Liver (tissue), 8 donors: ENCODE measurements at regions not wholly inside any gene's neighbourhood (a gene's known extent, or its start where the extent isn't known, plus 50 kb on each side); places are given as distances from the start of the nearest gene placed in this dataset.

Experiments used
- DNase-seq: peaks from one replicate; pipeline ENCODE4 v3.0.0-alpha.2; 2017; ENCODE audit warnings: low spot score
- H3K27ac ChIP-seq, 2 donors: one replicate each; pipeline ENCODE4 v1.7.0; 2013; ENCODE audit warnings: inconsistent platforms in 2 of 2, low read length in 2 of 2, control low read depth in 1 of 2, low read depth in 1 of 2, mild to moderate bottlenecking in 1 of 2
- H3K27me3 ChIP-seq, 4 donors: one replicate each; pipeline versions ENCODE4 v1.6.1 to v1.7.0; 2013; ENCODE audit warnings: low read length in 3 of 4, inconsistent platforms in 1 of 4, mild to moderate bottlenecking in 1 of 4, moderate library complexity in 1 of 4; ENCODE audit not compliant: control insufficient read depth in 4 of 4, insufficient read depth in 4 of 4
- H3K36me3 ChIP-seq, 4 donors: one replicate each; pipeline versions ENCODE4 v1.6.1 to v1.7.0; 2013; ENCODE audit warnings: low read length in 3 of 4, mild to moderate bottlenecking in 3 of 4, low read depth in 1 of 4, moderate library complexity in 1 of 4; ENCODE audit not compliant: control insufficient read depth in 4 of 4, insufficient read depth in 3 of 4
- H3K4me1 ChIP-seq, 4 donors: one replicate each; pipeline versions ENCODE4 v1.6.1 to v1.7.0; 2013; ENCODE audit warnings: low read length in 3 of 4, mild to moderate bottlenecking in 3 of 4, moderate library complexity in 1 of 4; ENCODE audit not compliant: control insufficient read depth in 4 of 4, insufficient read depth in 4 of 4
- H3K4me3 ChIP-seq, 3 donors: one replicate each; pipeline versions ENCODE4 v1.6.1 to v1.7.0; 2013; ENCODE audit warnings: low read length in 3 of 3, control low read depth in 1 of 3, low read depth in 1 of 3, mild to moderate bottlenecking in 1 of 3
- H3K9ac ChIP-seq, 2 donors: one replicate each; pipeline ENCODE4 v1.7.0; 2013; ENCODE audit warnings: low read length in 2 of 2, mild to moderate bottlenecking in 2 of 2, moderate library complexity in 2 of 2, control low read depth in 1 of 2, low read depth in 1 of 2
- H3K9me3 ChIP-seq, 4 donors: one replicate each; pipeline versions ENCODE4 v1.6.1 to v1.7.0; 2013; ENCODE audit warnings: low read length in 3 of 4; ENCODE audit not compliant: control insufficient read depth in 4 of 4
- EGR1 ChIP-seq, 2 donors: IDR thresholded peaks; 2 replicates each; pipeline ENCODE4 v1.6.1; 2016 to 2018; ENCODE audit warnings: antibody characterized with exemption in 2 of 2, low read depth in 2 of 2
- FOXA1 ChIP-seq: IDR thresholded peaks from 2 replicates; pipeline ENCODE4 v1.6.1; 2016; ENCODE audit warnings: antibody characterized with exemption
- FOXA2 ChIP-seq: IDR thresholded peaks from 2 replicates; pipeline ENCODE4 v1.6.1; 2016; ENCODE audit warnings: antibody characterized with exemption
- GABPA ChIP-seq, 2 donors: IDR thresholded peaks in 1 of 2; conservative IDR thresholded peaks in 1 of 2; 2 replicates each; pipeline ENCODE4 v1.6.1; 2016; ENCODE audit warnings: antibody characterized with exemption in 2 of 2, mild to moderate bottlenecking in 1 of 2, moderate library complexity in 1 of 2
- HNF4A ChIP-seq, 2 donors: conservative IDR thresholded peaks; 2 replicates each; pipeline ENCODE4 v1.6.1; 2016; ENCODE audit warnings: antibody characterized with exemption in 2 of 2, mild to moderate bottlenecking in 2 of 2
- HNF4G ChIP-seq: IDR thresholded peaks from 2 replicates; pipeline ENCODE4 v1.6.1; 2016; ENCODE audit warnings: antibody characterized with exemption
- JUND ChIP-seq, 2 donors: IDR thresholded peaks; 2 replicates each; pipeline ENCODE4 v1.6.1; 2016; ENCODE audit warnings: antibody characterized with exemption in 2 of 2
- NR2F2 ChIP-seq: IDR thresholded peaks from 2 replicates; pipeline ENCODE4 v1.6.1; 2016; ENCODE audit warnings: antibody characterized with exemption
- RAD21 ChIP-seq, 2 donors: IDR thresholded peaks; 2 replicates each; pipeline ENCODE4 v1.6.1; 2016; ENCODE audit warnings: antibody characterized with exemption in 2 of 2, mild to moderate bottlenecking in 2 of 2
- RXRA ChIP-seq, 2 donors: IDR thresholded peaks; 2 replicates each; pipeline ENCODE4 v1.6.1; 2017 to 2018; ENCODE audit warnings: antibody characterized with exemption in 2 of 2, mild to moderate bottlenecking in 1 of 2
- SP1 ChIP-seq: IDR thresholded peaks from 2 replicates; pipeline ENCODE4 v1.6.1; 2018; ENCODE audit warnings: antibody characterized with exemption, mild to moderate bottlenecking
- TAF1 ChIP-seq: conservative IDR thresholded peaks from 2 replicates; pipeline ENCODE4 v1.6.1; 2016; ENCODE audit warnings: antibody characterized with exemption, mild to moderate bottlenecking
- YY1 ChIP-seq: IDR thresholded peaks from 2 replicates; pipeline ENCODE4 v1.6.1; 2016; ENCODE audit warnings: antibody characterized with exemption, mild to moderate bottlenecking
- WGBS: extraction: QIAGEN DNeasy Blood & Tissue Kit; methylation state at CpG from one replicate; pipeline ENCODE4 v1.1.7; 2013; 5-methylcytosine and 5-hydroxymethylcytosine counted together
- TF ChIP-seq, protein P1 (sequence below): IDR thresholded peaks from 2 replicates; pipeline ENCODE4 v1.6.1; 2016; ENCODE audit warnings: antibody characterized with exemption, mild to moderate bottlenecking
- TF ChIP-seq, protein P2 (sequence below): fragments of 150-350 bp; IDR thresholded peaks from 2 replicates; pipeline ENCODE4 v1.5.1; 2017; ENCODE audit warnings: improper control_type of control experiment, low read depth, low read length; ENCODE audit not compliant: missing input control
- TF ChIP-seq, protein P3 (sequence below): IDR thresholded peaks from 2 replicates; pipeline ENCODE4 v1.6.1; 2016; ENCODE audit warnings: antibody characterized with exemption
- TF ChIP-seq, protein P4 (sequence below): IDR thresholded peaks from 2 replicates; pipeline ENCODE4 v1.6.1; 2016; ENCODE audit warnings: antibody characterized with exemption
- TF ChIP-seq, protein P5 (sequence below): IDR thresholded peaks from 2 replicates; pipeline ENCODE4 v1.6.1; 2016; ENCODE audit warnings: antibody characterized with exemption
- donor health status: healthy.
- donor health status: healthy.
- donor health status: healthy.
- donor health status: healthy.
- donor health status: healthy.

DNA sequence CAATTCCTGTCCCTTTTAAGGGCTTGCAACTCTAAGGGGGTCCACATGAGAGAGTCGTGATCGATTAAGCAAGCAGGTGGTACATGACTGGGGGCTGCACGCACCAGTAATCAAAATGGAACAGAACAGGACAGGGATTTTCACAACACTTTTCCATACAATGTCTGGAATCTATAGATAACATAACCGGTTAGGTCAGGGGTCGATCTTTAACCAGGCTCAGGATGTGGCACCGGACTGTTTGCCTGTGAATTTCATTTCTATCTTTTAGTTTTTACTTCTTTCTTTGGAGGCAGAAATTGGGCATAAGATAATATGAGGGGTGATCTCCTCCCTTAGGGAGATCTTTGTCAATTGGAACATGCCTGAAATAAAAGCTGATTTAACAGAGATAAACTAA is 370.1 kb downstream of the IPMK start:
- TF ChIP-seq RXRA (IDR thresholded peaks at IDR 0.05) (no peak), TAF1 (no peak), FOXA1 (no peak), HNF4G (no peak), JUND (IDR thresholded peaks at IDR 0.05) (no peak), SP1 (no peak)
- no peak overlapping the region for H3K9ac ChIP-seq
- no peak overlapping the region for H3K27ac ChIP-seq
- H3K9me3 ChIP-seq, result peaks cover 0 to 3% (median under 1%) of the 10 kb centered on the region in 4 donors
- WGBS, result 92% methylated on average over 6 of the region's 6 CpGs
- no peaks in the 10 kb centered on the region for H3K27me3 ChIP-seq
- H3K36me3 ChIP-seq, result no peaks in the 10 kb centered on the region
- no peak for DNase-seq
- no peaks in the 10 kb centered on the region for H3K4me1 ChIP-seq
- H3K4me3 ChIP-seq, result no peak overlapping the region

DNA sequence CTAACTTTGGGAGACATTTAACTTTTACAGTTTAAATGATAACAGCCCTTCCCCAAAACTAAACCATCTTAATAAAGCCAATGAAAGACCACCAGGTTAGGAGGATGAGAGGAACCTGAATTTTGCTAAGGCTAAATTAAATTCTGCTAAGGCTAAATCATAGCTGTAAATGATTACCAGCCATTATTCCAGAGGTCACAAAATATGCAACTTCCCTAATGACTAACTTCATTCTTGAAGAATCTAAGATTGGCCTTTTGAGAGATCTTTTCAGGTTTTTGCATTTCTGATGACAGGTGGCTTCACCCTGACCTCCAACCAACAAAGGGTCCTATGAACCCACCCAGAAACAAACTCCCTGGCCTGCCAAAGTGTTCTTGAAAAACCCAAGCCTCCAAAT is 373.3 kb downstream of the IPMK start:
- H3K4me1 ChIP-seq, result peaks cover 0 to 6% (median under 1%) of the 10 kb centered on the region in 4 donors
- H3K36me3 ChIP-seq, result no peaks in the 10 kb centered on the region
- no peak overlapping the region for H3K4me3 ChIP-seq
- no peak for DNase-seq
- H3K9ac ChIP-seq, result no peak overlapping the region
- H3K27me3 ChIP-seq, result no peaks in the 10 kb centered on the region
- TF ChIP-seq NR2F2 (no peak), YY1 (no peak), EGR1 (IDR thresholded peaks at IDR 0.05; ENCODE audit: low read depth in 2 of 2) (no peak), JUND (IDR thresholded peaks at IDR 0.05) (no peak), RXRA (IDR thresholded peaks at IDR 0.05) (no peak), HNF4G (no peak), FOXA2 (no peak), GABPA (IDR thresholded peaks at IDR 0.05 in 1 of 2, conservative IDR thresholded peaks at IDR 0.05 in 1 of 2) (no peak), RAD21 (IDR thresholded peaks at IDR 0.05) (no peak), HNF4A (conservative IDR thresholded peaks at IDR 0.05) (no peak), SP1 (no peak), TAF1 (no peak), FOXA1 (no peak)
- TF ChIP-seq, protein P1, sequence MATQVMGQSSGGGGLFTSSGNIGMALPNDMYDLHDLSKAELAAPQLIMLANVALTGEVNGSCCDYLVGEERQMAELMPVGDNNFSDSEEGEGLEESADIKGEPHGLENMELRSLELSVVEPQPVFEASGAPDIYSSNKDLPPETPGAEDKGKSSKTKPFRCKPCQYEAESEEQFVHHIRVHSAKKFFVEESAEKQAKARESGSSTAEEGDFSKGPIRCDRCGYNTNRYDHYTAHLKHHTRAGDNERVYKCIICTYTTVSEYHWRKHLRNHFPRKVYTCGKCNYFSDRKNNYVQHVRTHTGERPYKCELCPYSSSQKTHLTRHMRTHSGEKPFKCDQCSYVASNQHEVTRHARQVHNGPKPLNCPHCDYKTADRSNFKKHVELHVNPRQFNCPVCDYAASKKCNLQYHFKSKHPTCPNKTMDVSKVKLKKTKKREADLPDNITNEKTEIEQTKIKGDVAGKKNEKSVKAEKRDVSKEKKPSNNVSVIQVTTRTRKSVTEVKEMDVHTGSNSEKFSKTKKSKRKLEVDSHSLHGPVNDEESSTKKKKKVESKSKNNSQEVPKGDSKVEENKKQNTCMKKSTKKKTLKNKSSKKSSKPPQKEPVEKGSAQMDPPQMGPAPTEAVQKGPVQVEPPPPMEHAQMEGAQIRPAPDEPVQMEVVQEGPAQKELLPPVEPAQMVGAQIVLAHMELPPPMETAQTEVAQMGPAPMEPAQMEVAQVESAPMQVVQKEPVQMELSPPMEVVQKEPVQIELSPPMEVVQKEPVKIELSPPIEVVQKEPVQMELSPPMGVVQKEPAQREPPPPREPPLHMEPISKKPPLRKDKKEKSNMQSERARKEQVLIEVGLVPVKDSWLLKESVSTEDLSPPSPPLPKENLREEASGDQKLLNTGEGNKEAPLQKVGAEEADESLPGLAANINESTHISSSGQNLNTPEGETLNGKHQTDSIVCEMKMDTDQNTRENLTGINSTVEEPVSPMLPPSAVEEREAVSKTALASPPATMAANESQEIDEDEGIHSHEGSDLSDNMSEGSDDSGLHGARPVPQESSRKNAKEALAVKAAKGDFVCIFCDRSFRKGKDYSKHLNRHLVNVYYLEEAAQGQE, result no peak
- TF ChIP-seq, protein P2, sequence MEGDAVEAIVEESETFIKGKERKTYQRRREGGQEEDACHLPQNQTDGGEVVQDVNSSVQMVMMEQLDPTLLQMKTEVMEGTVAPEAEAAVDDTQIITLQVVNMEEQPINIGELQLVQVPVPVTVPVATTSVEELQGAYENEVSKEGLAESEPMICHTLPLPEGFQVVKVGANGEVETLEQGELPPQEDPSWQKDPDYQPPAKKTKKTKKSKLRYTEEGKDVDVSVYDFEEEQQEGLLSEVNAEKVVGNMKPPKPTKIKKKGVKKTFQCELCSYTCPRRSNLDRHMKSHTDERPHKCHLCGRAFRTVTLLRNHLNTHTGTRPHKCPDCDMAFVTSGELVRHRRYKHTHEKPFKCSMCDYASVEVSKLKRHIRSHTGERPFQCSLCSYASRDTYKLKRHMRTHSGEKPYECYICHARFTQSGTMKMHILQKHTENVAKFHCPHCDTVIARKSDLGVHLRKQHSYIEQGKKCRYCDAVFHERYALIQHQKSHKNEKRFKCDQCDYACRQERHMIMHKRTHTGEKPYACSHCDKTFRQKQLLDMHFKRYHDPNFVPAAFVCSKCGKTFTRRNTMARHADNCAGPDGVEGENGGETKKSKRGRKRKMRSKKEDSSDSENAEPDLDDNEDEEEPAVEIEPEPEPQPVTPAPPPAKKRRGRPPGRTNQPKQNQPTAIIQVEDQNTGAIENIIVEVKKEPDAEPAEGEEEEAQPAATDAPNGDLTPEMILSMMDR, result no peak
- TF ChIP-seq, protein P3, sequence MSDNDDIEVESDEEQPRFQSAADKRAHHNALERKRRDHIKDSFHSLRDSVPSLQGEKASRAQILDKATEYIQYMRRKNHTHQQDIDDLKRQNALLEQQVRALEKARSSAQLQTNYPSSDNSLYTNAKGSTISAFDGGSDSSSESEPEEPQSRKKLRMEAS, result no peak
- TF ChIP-seq, protein P4, sequence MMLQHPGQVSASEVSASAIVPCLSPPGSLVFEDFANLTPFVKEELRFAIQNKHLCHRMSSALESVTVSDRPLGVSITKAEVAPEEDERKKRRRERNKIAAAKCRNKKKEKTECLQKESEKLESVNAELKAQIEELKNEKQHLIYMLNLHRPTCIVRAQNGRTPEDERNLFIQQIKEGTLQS, result no peak
- TF ChIP-seq, protein P5, sequence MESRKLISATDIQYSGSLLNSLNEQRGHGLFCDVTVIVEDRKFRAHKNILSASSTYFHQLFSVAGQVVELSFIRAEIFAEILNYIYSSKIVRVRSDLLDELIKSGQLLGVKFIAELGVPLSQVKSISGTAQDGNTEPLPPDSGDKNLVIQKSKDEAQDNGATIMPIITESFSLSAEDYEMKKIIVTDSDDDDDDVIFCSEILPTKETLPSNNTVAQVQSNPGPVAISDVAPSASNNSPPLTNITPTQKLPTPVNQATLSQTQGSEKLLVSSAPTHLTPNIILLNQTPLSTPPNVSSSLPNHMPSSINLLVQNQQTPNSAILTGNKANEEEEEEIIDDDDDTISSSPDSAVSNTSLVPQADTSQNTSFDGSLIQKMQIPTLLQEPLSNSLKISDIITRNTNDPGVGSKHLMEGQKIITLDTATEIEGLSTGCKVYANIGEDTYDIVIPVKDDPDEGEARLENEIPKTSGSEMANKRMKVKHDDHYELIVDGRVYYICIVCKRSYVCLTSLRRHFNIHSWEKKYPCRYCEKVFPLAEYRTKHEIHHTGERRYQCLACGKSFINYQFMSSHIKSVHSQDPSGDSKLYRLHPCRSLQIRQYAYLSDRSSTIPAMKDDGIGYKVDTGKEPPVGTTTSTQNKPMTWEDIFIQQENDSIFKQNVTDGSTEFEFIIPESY, result no peak
- no peaks in the 10 kb centered on the region for H3K9me3 ChIP-seq
- H3K27ac ChIP-seq, result no peak overlapping the region
